GM21786 (cell line): ENCODE measurements at regions not wholly inside any gene's neighbourhood (a gene's known extent, or its start where the extent isn't known, plus 50 kb on each side); places are given as distances from the start of the nearest gene placed in this dataset.
A peak's percentile ranks its signal among the peaks of the same experiment; 100 is the strongest.
"Not testable (repeated sequence)": the region's sequence is repeated elsewhere in the genome, so short reads cannot be mapped to it uniquely, and the experiment has no call there.

Experiments used
- ATAC-seq: cut with Tn5 transposase; IDR thresholded peaks from one replicate; pipeline ENCODE4 v1.9.1; 2021; ENCODE audit not compliant: unreplicated experiment

DNA sequence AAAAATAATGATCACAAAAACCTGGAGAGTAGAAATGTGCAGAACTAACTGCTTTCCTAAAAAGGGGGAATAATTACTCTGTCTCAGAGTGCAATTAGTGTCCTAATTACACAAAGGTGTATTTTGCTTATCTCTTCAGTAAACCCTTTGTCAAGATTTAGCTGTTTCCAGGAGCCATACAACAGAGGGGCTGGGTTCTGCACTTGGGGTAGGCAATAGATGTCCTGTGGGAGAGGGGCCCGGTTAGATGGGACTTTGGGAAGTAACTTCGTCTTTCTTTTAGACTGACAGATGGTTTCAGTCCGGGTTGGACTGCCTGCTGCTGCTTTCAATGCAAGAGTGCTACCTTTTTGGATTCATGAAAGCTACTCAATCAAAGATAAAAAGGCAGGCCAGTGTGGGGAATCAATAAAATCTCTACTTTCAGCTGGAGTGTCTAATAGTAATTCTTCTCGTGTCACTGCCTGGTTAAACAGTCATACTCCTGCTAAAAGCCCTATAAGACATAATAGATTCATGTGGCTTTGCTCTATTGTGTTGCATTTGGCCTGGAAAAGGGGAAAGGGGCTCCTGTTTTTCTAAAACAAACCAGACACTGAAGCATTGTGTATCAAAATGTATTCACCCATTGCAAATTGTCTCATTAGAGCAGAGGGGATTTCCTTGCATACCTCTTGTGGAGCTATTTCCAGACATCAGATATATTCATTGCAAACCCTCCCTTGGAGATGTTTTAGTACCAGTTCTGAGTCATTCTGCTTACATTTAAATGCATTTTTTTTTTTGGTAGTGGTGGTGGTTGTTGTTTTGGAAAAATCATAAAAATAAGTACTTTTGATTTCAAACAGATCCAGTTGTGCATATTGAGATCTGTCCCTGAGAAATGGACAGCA is 83.3 kb upstream of the PCDH8 start:
- ATAC-seq: no peak

DNA sequence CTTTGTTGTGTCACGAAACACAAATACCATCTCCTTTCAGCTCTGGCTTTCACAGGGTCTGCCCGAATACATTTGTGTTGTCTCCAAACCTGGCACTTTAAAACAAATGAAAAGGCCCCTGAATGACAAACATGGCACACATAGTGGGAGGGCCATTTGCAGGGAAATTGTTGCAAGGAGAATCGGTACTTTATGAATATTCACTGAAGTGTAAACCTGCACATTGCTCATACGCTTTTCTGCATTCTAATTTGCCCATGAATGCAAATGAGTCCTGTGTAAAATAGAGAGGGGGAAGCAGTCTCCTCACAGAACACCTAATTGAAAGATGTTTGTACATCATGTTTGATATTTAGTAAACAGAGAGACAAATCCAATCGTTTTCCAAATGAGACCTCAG is 82.7 kb upstream of the PCDH8 start:
- ATAC-seq: no peak

- ATAC-seq: no peak
Measured at GRCh38 chr13:52929846-52930245, 81.4 kb upstream of the PCDH8 start.

GRCh38 chr13:52926971-52927370 is 78.5 kb upstream of the PCDH8 start:
- no peak for ATAC-seq

GRCh38 chr13:52925775-52926285 is 77.4 kb upstream of the PCDH8 start:
- ATAC-seq: no peak

DNA sequence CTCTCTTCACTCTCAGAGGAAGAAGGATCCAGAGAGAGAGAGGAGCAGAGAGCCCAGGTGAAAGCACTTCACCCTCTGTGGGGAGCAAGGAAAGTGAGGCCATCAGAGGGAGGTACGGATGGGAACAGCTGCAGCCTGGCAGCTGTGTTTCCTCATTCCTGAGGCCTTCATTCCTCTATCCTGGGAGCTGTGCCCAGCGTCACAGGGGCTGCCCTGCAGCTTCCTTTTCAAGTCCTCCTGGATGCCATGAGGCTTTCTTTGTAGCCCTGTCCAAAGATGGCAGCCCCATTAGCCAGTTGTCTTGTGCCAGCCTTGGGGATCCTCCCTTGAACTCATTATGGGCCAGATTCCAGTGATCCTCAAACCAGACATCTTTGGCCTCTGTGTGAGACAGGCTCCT is 76.8 kb upstream of the PCDH8 start:
- ATAC-seq: no peak

DNA sequence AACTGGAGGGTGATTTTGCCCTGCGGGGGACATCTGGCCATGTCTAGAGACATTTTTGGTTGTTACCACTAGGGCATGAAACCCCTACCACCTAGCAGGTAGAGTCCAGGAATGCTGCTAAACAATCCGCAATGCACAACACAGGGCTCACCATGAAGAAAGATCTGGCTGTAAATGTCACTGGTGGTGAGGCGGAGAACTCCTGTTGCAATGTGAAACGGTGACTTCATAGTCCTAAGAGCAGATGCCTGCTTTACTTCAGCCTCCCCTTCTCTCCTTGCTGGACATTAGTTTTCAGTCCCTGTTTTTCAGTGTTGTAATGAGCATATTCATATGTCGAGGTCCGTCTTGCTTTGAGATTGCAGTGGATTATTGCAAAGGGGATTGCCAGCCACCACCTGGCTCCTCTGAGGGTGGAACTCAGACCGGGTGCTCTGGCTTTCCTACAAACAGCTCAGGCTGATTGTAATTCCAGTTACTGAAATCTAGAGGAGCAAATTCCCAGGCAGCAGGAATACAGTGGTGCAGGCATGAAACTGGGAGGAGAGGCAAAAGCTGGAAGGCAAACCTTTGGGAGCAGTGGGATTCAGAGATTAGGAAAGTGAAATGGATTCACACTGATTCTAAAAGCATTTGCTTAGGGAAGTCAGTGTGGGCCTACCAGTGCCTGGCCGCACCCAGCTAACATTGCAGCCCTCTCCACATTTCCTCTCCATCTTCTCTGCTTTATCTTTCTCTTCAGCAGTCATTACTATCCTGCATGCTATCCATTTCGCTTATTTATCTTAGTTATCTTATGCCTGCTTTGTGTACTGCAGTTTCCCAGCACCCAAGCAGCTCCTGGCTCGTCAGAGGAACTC is 76.1 kb upstream of the PCDH8 start:
- no peak for ATAC-seq

GRCh38 chr13:52922961-52923360 is 74.5 kb upstream of the PCDH8 start:
- no peak for ATAC-seq

- peak; percentile 98 for ATAC-seq
Measured at GRCh38 chr13:52921194-52921593, 72.8 kb upstream of the PCDH8 start.

- ATAC-seq: no peak
Measured at GRCh38 chr13:52916486-52916990, 68.1 kb upstream of the PCDH8 start.

DNA sequence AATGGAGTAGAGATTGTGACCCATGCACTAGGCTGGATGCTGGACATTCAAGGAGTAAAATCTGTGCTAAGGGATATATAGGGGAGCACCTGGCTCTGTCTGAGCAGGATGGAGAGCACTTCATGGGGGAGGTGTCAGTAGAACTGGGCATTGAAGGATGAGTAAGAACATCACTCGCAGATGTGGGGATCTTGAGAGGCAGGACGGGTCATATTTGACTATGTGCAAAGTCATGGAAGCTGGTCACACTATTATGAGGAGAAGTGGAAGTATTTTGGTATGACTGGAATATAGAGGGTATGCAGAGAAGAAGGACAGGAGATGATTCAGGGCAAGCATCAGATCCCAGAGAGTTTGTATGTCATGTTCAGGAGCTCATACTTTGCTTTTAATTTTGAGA is 62.9 kb upstream of the PCDH8 start:
- no peak for ATAC-seq

GRCh38 chr13:52910318-52910717 is 61.9 kb upstream of the PCDH8 start:
- not testable (repeated sequence) for ATAC-seq

- ATAC-seq: no peak
Measured at GRCh38 chr13:52906122-52906903, 57.9 kb upstream of the PCDH8 start.

- no peak for ATAC-seq
Measured at GRCh38 chr13:52905701-52906100, 57.3 kb upstream of the PCDH8 start.

DNA sequence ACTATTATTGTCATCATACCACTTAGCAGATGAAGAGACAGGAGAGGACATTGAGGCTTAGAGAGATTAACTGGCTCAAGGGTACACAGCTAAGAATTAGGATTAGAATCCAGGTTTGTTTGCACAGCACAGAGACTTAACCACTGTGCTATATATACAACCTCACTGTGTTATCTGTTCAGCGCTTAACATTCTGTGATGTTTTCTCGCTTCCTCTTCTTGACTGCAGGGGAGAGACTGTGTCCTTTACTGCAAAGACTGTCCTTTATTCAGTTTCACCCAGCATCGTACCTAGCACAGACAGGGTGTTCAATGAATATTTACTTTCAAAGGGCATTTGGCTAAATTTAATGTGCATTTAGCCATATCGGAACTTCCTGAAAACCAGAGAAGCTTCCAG is 54.9 kb upstream of the PCDH8 start:
- peak; percentile 99 for ATAC-seq

GRCh38 chr13:52899206-52899605 is 50.8 kb upstream of the PCDH8 start:
- no peak for ATAC-seq
